ENCODE measurements at regions not wholly inside any gene's neighbourhood (a gene's known extent, or its start where the extent isn't known, plus 50 kb on each side); places are given as distances from the start of the nearest gene placed in this dataset.

DNA sequence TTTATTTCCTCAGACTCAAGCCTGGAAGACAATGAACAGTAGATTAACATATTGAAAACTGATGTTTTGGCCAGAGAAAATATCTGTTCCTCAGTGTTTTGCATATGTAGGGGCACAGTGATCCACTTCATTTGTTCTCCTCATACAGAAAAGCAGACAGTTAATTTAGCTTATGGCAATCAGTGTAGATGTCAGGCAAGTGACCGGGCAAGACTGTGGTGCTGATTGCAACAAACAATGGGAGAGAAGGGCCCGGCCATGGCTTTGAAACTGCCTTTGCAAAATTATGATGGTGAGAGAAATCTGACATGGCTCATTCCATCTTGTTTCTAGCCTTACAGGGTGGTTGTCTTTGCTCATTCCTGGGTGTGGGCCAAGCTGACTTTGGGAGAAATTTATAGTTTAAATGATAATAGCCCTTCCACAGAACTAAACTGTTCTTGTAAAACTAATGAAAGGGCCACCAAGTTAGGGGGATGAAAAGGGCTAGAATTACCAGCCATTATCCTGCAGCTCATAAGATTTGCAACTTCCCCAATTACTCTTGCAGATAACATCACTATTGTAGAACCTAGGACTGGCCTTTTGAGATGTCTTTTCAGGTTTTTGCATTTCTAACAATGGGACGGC is 220.3 kb downstream of the KTN1 start:
- in situ Hi-C loops (cut with HindIII; ENCODE audit: low pct_unique_long_range_greater_than_20kb, low sequenced_read_pairs): no loop called here
- no peak for DNase-seq (ENCODE audit: low read depth)

GRCh38 chr14:55801121-55801520 is 221.1 kb downstream of the KTN1 start:
- DNase-seq (ENCODE audit: low read depth): no peak
- in situ Hi-C loops (cut with HindIII; ENCODE audit: low pct_unique_long_range_greater_than_20kb, low sequenced_read_pairs): no loop called here

DNA sequence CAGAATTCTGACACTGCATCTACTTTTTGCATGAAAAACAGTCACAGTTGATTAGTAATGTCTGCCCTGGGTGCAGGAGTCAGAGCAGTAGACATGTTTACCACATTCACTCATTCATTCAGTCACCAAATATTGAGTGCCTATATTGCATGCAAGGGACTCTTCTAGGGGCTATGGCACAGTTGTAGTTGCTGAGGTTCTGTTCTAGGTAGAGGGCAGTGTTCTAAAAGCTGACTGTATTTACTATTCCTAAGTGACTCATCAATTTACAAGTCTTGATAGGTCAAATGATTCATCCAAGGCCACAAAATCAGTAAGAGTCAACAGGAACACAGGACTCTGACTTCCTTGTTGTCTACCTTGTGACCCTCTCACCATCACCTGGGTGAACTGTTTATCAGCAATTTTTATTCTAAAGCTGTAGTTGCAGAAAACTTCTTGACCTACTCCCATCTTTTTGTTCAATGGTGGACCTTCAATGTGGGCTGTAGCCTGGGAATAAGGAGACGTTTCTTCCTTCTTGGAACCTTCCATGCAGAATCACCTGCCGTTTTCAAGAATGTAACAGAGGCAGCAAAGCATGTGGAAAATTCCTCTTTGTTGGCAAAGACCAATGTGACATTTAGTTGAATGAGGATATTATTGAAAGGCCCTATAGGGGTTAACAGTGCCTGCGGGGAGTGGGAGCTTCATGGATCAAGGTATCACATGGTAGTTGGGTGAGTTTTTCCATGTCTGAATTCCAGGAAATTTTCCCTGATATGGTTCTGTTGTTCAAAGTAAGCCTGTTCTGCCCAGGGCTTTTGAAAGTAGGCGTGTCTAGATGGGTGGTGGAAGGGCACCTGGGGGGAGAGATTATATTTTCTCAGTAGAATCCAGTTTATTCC is 223.2 kb downstream of the KTN1 start:
- peak; percentile 78 for DNase-seq (ENCODE audit: low read depth)
- in situ Hi-C loops (cut with HindIII; ENCODE audit: low pct_unique_long_range_greater_than_20kb, low sequenced_read_pairs): no loop called here

- in situ Hi-C loops (cut with HindIII; ENCODE audit: low pct_unique_long_range_greater_than_20kb, low sequenced_read_pairs): no loop called here
These were observed 224.0 kb downstream of the KTN1 start for GRCh38 chr14:55803873-55804553.

GRCh38 chr14:55805250-55805649 is 225.2 kb downstream of the KTN1 start:
- DNase-seq (ENCODE audit: low read depth): no peak
- in situ Hi-C loops (cut with HindIII; ENCODE audit: low pct_unique_long_range_greater_than_20kb, low sequenced_read_pairs): no loop called here

More at GRCh38 chr14:55803873-55804553, 224.0 kb downstream of the KTN1 start:
- no peak for DNase-seq (ENCODE audit: low read depth)

DNA sequence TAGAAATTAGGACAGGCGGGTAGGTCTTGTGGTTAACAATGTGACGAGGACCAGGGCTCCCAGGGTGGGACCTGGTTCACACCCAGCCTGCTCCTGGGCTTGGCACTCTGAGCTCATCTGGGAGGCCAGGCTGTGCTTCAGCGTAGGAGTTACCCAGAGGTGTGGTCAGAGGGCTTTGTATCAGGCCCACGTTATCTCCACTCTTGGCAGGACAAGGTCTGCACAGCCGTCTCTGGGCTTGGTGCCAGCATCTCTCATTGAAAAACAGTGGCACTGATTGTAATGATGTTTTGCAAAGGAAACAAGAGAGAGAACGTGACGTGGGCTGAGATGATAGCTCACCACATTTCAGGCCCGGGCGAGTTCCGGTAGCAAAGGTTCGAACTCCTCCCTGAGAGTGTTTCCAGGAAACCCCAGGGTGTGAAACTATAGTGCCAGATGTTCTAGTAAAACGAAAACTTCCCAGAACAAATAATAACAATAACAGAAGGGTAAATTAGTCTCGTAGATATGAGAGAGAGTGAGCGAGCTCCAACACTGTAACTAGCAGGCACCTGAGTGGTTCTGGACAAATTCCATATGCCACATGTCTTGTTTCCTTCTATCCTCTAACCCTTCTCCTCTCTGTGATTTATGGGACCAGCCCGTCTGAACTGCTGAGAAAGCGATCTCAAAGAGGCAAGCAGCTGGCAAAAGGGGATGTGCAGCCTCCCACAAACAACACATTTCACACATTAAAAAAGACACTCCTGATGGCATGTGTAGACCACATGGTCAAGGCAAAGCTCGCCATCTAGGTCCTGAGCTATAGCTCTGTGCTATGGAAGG is 227.3 kb downstream of the KTN1 start:
- in situ Hi-C loops (cut with HindIII; ENCODE audit: low pct_unique_long_range_greater_than_20kb, low sequenced_read_pairs): no loop called here

DNA sequence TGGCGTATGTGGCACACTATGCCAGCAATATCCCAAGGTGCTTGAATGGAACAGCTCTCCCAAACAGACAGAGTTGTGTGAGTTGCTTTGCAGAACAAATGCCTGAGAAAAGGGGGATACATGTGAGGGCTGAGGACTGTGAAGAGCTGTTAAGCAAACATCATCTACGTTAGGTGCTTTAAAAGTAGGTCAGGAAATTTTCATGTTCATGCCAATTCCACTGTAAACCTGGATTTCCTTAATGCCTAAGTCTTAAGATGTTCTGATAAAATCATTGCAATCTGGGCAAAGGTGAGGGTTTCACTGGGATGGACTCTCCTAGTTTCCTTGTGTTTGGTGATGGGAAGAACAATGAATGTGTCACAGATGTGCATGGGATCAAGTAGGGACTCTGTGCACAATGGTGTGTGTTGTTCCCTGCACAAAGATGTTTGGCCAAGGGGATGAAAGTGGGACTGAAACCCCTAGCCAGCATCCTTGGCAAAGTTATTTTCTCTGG is 227.9 kb downstream of the KTN1 start:
- DNase-seq (ENCODE audit: low read depth): no peak
- in situ Hi-C loops (cut with HindIII; ENCODE audit: low pct_unique_long_range_greater_than_20kb, low sequenced_read_pairs): no loop called here

More for the DNA sequence above, 227.3 kb downstream of the KTN1 start:
- peak; percentile 75 for DNase-seq (ENCODE audit: low read depth)

DNA sequence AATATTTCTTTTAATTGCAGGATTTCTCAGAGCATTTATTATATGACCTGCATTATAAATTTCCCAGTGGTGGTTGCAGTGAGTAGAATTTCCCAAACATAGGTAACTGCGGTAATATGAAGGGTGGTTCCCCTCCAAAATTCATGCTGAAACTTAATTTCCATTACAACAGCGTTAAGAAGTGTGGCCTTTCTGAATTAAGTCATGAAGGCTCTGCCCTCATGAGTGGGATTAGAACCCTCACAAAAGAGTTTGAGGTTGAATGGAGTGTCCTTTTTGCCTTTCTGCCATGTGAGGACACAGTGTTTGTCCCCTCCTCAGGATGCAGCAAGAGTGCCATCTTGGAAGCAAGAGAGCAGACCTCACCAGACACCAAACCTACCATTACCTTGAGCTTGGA is 233.6 kb downstream of the KTN1 start:
- in situ Hi-C loops (cut with HindIII; ENCODE audit: low pct_unique_long_range_greater_than_20kb, low sequenced_read_pairs): no loop called here
- no peak for DNase-seq (ENCODE audit: low read depth)

GRCh38 chr14:55814064-55814463 is 234.1 kb downstream of the KTN1 start:
- in situ Hi-C loops (cut with HindIII; ENCODE audit: low pct_unique_long_range_greater_than_20kb, low sequenced_read_pairs): no loop called here
- no peak for DNase-seq (ENCODE audit: low read depth)

GRCh38 chr14:55814873-55815272 is 234.9 kb downstream of the KTN1 start:
- DNase-seq (ENCODE audit: low read depth): no peak

DNA sequence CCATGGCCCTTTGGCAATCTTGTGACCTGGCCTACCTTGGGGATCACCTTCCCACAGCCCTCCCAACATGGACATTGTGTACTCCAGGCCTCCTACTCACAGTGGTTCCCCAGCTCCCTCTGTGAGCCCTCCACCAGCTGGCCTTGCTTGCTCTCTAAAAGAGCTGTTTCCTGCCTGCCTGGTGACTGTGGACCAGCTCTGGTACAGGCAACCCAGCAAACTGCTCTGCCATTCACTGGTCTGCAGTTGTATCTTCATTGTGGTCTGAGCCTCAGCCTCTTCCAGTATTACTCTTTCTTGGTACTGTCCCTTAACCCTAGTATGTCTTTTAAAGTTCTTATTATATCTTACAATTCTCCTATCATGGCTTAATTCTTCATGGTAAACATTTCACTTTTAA is 236.2 kb downstream of the KTN1 start:
- no peak for DNase-seq (ENCODE audit: low read depth)
- in situ Hi-C loops (cut with HindIII; ENCODE audit: low pct_unique_long_range_greater_than_20kb, low sequenced_read_pairs): no loop called here

More at GRCh38 chr14:55814873-55815272, 234.9 kb downstream of the KTN1 start:
- in situ Hi-C loops (cut with HindIII; ENCODE audit: low pct_unique_long_range_greater_than_20kb, low sequenced_read_pairs): no loop called here

GRCh38 chr14:55819610-55820304 is 239.8 kb downstream of the KTN1 start:
- DNase-seq (ENCODE audit: low read depth): no peak
- in situ Hi-C loops (cut with HindIII; ENCODE audit: low pct_unique_long_range_greater_than_20kb, low sequenced_read_pairs): no loop called here

- DNase-seq (ENCODE audit: low read depth): no peak
- in situ Hi-C loops (cut with HindIII; ENCODE audit: low pct_unique_long_range_greater_than_20kb, low sequenced_read_pairs): no loop called here
These were observed 242.9 kb downstream of the KTN1 start for GRCh38 chr14:55822906-55823305.

DNA sequence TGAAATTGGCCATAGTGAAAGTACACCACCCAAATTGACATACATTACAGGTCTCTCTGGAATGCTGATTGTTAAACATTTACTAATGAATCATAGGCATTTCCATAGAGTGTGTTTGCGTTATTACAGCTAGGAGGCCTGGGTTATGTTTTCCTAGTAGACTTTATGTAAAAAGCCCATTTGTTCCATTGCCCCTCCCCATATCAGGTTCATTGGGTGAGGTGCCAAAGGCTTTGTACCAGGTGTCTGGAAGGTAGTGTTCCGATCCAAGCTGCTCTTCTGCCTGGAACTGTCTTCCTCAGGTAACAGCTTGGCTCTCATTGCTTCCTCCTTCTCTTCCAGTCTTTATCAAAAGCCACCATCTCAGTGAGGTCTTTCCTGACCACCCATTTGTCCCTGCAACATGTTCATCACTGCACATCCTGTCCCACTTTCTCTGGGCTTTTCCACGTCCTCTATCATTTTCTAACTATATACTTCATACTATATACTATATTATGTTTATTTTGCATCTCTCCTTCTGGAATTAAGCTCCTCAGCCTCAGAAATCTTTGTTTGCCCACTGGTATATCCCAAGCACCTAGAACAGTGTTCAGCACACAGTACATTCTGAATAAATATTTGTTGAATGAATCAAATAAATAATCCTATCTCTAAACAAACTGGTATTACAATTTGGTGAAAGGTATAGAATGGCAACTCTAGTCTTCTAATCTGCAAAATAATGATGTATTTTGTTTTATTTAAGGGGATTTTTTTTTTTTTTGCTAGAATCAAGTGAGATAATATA is 252.3 kb downstream of the KTN1 start:
- in situ Hi-C loops (cut with HindIII; ENCODE audit: low pct_unique_long_range_greater_than_20kb, low sequenced_read_pairs): no loop called here
- DNase-seq (ENCODE audit: low read depth): peak; percentile 81

GRCh38 chr14:55832974-55833373 is 253.0 kb downstream of the KTN1 start:
- in situ Hi-C loops (cut with HindIII; ENCODE audit: low pct_unique_long_range_greater_than_20kb, low sequenced_read_pairs): no loop called here
- no peak for DNase-seq (ENCODE audit: low read depth)

DNA sequence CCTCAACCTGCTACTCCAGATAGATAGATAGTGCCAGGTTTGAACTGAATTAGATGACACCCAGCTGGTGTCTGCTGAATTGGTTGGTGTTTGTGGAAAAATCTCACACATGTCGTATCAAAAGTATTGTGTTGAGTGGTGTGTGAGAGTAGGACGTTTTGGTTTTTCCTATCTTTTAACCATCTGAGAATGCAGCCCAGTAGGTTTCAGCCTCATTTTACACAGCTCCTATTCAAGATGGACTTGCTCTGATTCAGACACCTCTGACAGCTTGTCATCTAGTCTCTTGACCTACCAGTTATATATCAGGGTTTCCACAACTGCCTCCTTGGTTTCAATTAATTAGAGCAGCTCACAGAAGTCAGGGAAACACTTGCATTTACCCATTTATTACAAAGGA is 254.4 kb downstream of the KTN1 start:
- in situ Hi-C loops (cut with HindIII; ENCODE audit: low pct_unique_long_range_greater_than_20kb, low sequenced_read_pairs): no loop called here
- no peak for DNase-seq (ENCODE audit: low read depth)

- no peak for DNase-seq (ENCODE audit: low read depth)
- in situ Hi-C loops (cut with HindIII; ENCODE audit: low pct_unique_long_range_greater_than_20kb, low sequenced_read_pairs): no loop called here
These were observed 256.0 kb downstream of the KTN1 start for GRCh38 chr14:55835985-55836384.
